ENCODE measurements at regions not wholly inside any gene's neighbourhood (a gene's known extent, or its start where the extent isn't known, plus 50 kb on each side); places are given as distances from the start of the nearest gene placed in this dataset.

GRCh38 chr2:162915858-162916257, 77.3 kb upstream of the KCNH7 start:
- H3K36me3 ChIP-seq (ENCODE audit: control insufficient read depth, insufficient read depth, low read length): no peaks in the 10 kb centered on the region
- TF ChIP-seq CTCF (IDR thresholded peaks at IDR 0.05; ENCODE audit: insufficient read depth, low read depth, low read length): no peak
- POLR2A ChIA-PET: no interaction called here
- no peak overlapping the region for H3K4me3 ChIP-seq (ENCODE audit: low read depth, low read length)
- DNase-seq (ENCODE audit: low read depth): no peak
- no peaks in the 10 kb centered on the region for H3K27me3 ChIP-seq (ENCODE audit: control insufficient read depth, insufficient read depth, low read length)
- CTCF ChIA-PET: no interaction called here

GRCh38 chr2:162914161-162914560, 75.6 kb upstream of the KCNH7 start:
- CTCF ChIA-PET: no interaction called here

DNA sequence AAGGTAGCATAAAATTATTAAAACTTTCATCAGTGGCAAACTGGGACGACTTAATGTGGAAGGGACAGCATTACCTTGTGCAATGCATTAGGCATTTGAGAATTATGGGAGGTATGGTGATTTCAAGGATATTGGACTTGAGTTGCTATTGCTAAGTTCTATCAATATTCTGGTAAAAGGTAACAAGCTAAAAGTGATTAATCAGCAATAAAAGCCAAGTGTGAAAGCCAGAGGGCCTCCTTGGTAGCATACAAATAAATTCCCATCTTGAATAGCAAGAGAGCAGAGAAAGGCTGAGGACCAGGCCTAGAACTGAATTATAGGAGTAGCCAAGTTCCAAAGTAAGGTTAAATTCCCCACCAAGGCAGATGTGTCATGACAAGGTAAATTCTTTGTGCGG, 74.2 kb upstream of the KCNH7 start:
- CTCF ChIA-PET: interaction anchor here (0.6 kb wide), 1 partner anchor 1629 kb away, joined by 3 read pairs; no protein-coding TSS in a partner anchor
- DNase-seq (ENCODE audit: low read depth): no peak
- H3K36me3 ChIP-seq (ENCODE audit: control insufficient read depth, insufficient read depth, low read length): no peaks in the 10 kb centered on the region
- TF ChIP-seq CTCF (IDR thresholded peaks at IDR 0.05; ENCODE audit: insufficient read depth, low read depth, low read length): no peak
- no peaks in the 10 kb centered on the region for H3K27me3 ChIP-seq (ENCODE audit: control insufficient read depth, insufficient read depth, low read length)
- POLR2A ChIA-PET: no interaction called here
- no peak overlapping the region for H3K4me3 ChIP-seq (ENCODE audit: low read depth, low read length)

More at GRCh38 chr2:162914161-162914560, 75.6 kb upstream of the KCNH7 start:
- no peaks in the 10 kb centered on the region for H3K36me3 ChIP-seq (ENCODE audit: control insufficient read depth, insufficient read depth, low read length)
- POLR2A ChIA-PET: no interaction called here
- no peaks in the 10 kb centered on the region for H3K27me3 ChIP-seq (ENCODE audit: control insufficient read depth, insufficient read depth, low read length)
- no peak for TF ChIP-seq CTCF (IDR thresholded peaks at IDR 0.05; ENCODE audit: insufficient read depth, low read depth, low read length)
- no peak overlapping the region for H3K4me3 ChIP-seq (ENCODE audit: low read depth, low read length)
- no peak for DNase-seq (ENCODE audit: low read depth)

GRCh38 chr2:162908567-162908966, 70.0 kb upstream of the KCNH7 start:
- no peak for TF ChIP-seq CTCF (IDR thresholded peaks at IDR 0.05; ENCODE audit: insufficient read depth, low read depth, low read length)
- POLR2A ChIA-PET: no interaction called here
- Histone ChIP-seq H3K36me3 (ENCODE audit: control insufficient read depth, insufficient read depth, low read length) (no peaks in the 10 kb centered on the region), H3K4me3 (ENCODE audit: low read depth, low read length) (no peak overlapping the region), H3K27me3 (ENCODE audit: control insufficient read depth, insufficient read depth, low read length) (no peaks in the 10 kb centered on the region)
- CTCF ChIA-PET: no interaction called here
- no peak for DNase-seq (ENCODE audit: low read depth)

DNA sequence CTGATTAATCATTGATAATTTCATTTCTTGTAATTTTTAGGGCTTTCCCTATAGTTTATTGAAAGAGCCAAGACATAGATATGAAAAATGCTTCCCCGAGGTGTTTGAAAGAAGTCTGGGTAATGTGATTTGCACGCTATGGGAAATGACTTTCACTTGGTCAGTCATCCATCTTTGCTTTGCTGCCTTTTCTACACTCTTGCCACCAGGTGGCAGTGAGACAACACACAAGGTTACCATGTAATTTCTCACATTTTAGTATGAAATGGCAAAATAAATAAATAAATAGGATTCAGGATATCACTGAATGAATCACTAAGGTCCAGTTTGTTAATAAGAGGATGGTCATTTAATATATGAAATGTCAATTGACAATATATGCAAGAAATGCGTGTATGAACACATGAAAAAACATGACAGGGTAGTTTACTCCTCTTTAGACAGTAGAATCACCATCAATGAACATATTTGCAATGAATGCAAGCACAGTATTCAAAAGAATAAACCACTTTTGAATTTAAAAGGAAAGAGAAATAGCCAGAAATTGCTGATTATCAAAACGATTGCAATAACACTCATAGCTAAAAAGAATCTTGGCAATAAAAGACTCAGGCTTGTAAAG, 52.2 kb upstream of the KCNH7 start:
- POLR2A ChIA-PET: no interaction called here
- no peaks in the 10 kb centered on the region for H3K36me3 ChIP-seq (ENCODE audit: control insufficient read depth, insufficient read depth, low read length)
- DNase-seq (ENCODE audit: low read depth): peak; percentile 3
- H3K27me3 ChIP-seq (ENCODE audit: control insufficient read depth, insufficient read depth, low read length): no peaks in the 10 kb centered on the region
- TF ChIP-seq CTCF (IDR thresholded peaks at IDR 0.05; ENCODE audit: insufficient read depth, low read depth, low read length): peak; percentile 68
- CTCF ChIA-PET: no interaction called here
- no peak overlapping the region for H3K4me3 ChIP-seq (ENCODE audit: low read depth, low read length)
